K562 (cell line): ENCODE measurements at regions not wholly inside any gene's neighbourhood (a gene's known extent, or its start where the extent isn't known, plus 50 kb on each side); places are given as distances from the start of the nearest gene placed in this dataset.

ENCODE experiments used
- ATAC-seq: fragments of 200-7000 bp; cut with Tn5 transposase; 3 replicates; pipeline ENCODE4 v1.9.1; 2020; ENCODE audit warnings: moderate library complexity
- BruUV-seq: library from RNA; stranded (reverse); fragments of 400-500 nt; replicated peaks from 2 replicates; lab custom pipeline; 2021; lab: Mats Ljungman, UMichigan
- CTCF ChIA-PET: fragments of 300-600 bp; formaldehyde crosslinking; extraction: SDS; loops from one replicate; lab custom pipeline; 2021; ENCODE audit warnings: low intra/inter-chr PET ratio; lab: Yijun Ruan, JAX
- POLR2A ChIA-PET: fragments of 300-600, 350-650 bp; sonication (Branson Sonifier 250); formaldehyde crosslinking; extraction: SDS; loops from one replicate; lab custom pipeline; 2021; ENCODE audit warnings: antibody characterized with exemption, inconsistent platforms; lab: Yijun Ruan, JAX
- DNase-seq, 4 experiments: peaks; one replicate each; pipeline versions ENCODE4 v3.0.0 to v3.0.0-alpha.2; 2011 to 2018; ENCODE audit warnings: low spot score in 3 of 4, mixed read lengths in 3 of 4; ENCODE audit errors: extremely low read depth in 1 of 4
- FAIRE-seq: peaks from 2 replicates; lab custom pipeline; 2011; peaks lifted over from hg19 to GRCh38; lab: Jason Lieb, UNC
- H2AFZ ChIP-seq: 2 replicates; pipeline ENCODE4 v1.6.0; 2011; ENCODE audit warnings: low read depth, low read length, control low read depth, inconsistent platforms
- H3K27ac ChIP-seq: fragments of 200-600 bp; 3 replicates; pipeline ENCODE4 v1.8.0; 2011; ENCODE audit warnings: low read depth, mild to moderate bottlenecking, control low read depth, inconsistent platforms, low read length, moderate library complexity, mixed read lengths; ENCODE audit errors: extremely low read depth
- H3K27me3 ChIP-seq, 2 experiments: fragments of 300-600 bp in 1 of 2; 2 replicates in 1 of 2; 3 replicates in 1 of 2; pipeline versions ENCODE4 v1.6.0 to v1.8.0; 2011; ENCODE audit warnings: inconsistent platforms in 2 of 2, low read length in 2 of 2, mild to moderate bottlenecking in 1 of 2, mixed read lengths in 1 of 2, moderate library complexity in 1 of 2; ENCODE audit not compliant: control insufficient read depth in 2 of 2, insufficient read depth in 2 of 2
- H3K36me3 ChIP-seq: fragments of 300-600 bp; 3 replicates; pipeline ENCODE4 v1.8.0; 2011; ENCODE audit warnings: mild to moderate bottlenecking, low read length, inconsistent platforms; ENCODE audit not compliant: control insufficient read depth, insufficient read depth
- H3K4me1 ChIP-seq, 2 experiments: fragments of 200-600 bp in 1 of 2; replicated peaks in 1 of 2; 2 replicates in 1 of 2; 3 replicates in 1 of 2; pipeline versions ENCODE4 v1.5.1 to v1.8.0; 2011; ENCODE audit warnings: inconsistent platforms in 2 of 2, low read length in 2 of 2, mild to moderate bottlenecking in 1 of 2, mixed read lengths in 1 of 2, moderate library complexity in 1 of 2; ENCODE audit not compliant: control insufficient read depth in 2 of 2, insufficient read depth in 2 of 2
- H3K4me2 ChIP-seq: 2 replicates; pipeline ENCODE4 v1.6.1; 2011; ENCODE audit warnings: low read length, control low read depth, inconsistent platforms, mixed read lengths; ENCODE audit not compliant: insufficient read depth
- H3K4me3 ChIP-seq: fragments of 200-600 bp; sonication (generic), shearing (Covaris generic); 2 replicates; pipeline ENCODE4 v1.5.1; 2016; ENCODE audit warnings: control low read depth, inconsistent platforms
- H3K79me2 ChIP-seq: fragments of 200-600 bp; 3 replicates; pipeline ENCODE4 v1.8.0; 2011; ENCODE audit warnings: low read length, inconsistent platforms; ENCODE audit not compliant: control insufficient read depth, insufficient read depth
- H3K9ac ChIP-seq, 2 experiments: 2 replicates each; pipeline versions ENCODE4 v1.6.0 to v1.6.1; 2011; ENCODE audit warnings: low read depth in 2 of 2, low read length in 2 of 2, control low read depth in 1 of 2, inconsistent platforms in 1 of 2, mild to moderate bottlenecking in 1 of 2, mixed read lengths in 1 of 2; ENCODE audit not compliant: insufficient read depth in 1 of 2
- H3K9me1 ChIP-seq: one replicate; pipeline ENCODE4 v1.6.0; 2011; ENCODE audit warnings: inconsistent platforms, mild to moderate bottlenecking, low read length, moderate library complexity; ENCODE audit not compliant: control insufficient read depth, insufficient read depth
- H3K9me3 ChIP-seq: replicated peaks from 2 replicates; pipeline ENCODE4 v1.5.1; 2011; ENCODE audit warnings: low read depth, low read length, inconsistent platforms; ENCODE audit not compliant: control insufficient read depth, insufficient read depth
- H4K20me1 ChIP-seq: replicated peaks from 2 replicates; pipeline ENCODE4 v1.6.1; 2011; ENCODE audit warnings: low read length, inconsistent platforms, mixed read lengths; ENCODE audit not compliant: control insufficient read depth, insufficient read depth
- ASH1L ChIP-seq: fragments of 450-650 bp; IDR thresholded peaks from 2 replicates; pipeline ENCODE4 v1.6.1; 2018; ENCODE audit warnings: borderline replicate concordance, mild to moderate bottlenecking, low read depth; ENCODE audit not compliant: partially characterized antibody
- BRF2 ChIP-seq: IDR thresholded peaks from 3 replicates; pipeline ENCODE4 v1.6.1; 2011; ENCODE audit warnings: borderline replicate concordance, mild to moderate bottlenecking; ENCODE audit not compliant: insufficient read length, insufficient read depth
- HINFP ChIP-seq: fragments of 450-650 bp; conservative IDR thresholded peaks from 2 replicates; pipeline ENCODE4 v1.6.1; 2016; ENCODE audit warnings: missing genetic modification characterization, low read depth, mild to moderate bottlenecking, control low read depth, missing compliant biosample characterization
- NCOA6 ChIP-seq: fragments of 450-650 bp; IDR thresholded peaks from 2 replicates; pipeline ENCODE4 v1.6.1; 2017; ENCODE audit warnings: mild to moderate bottlenecking
- POLR2AphosphoS2 ChIP-seq: IDR thresholded peaks from 2 replicates; pipeline ENCODE4 v1.6.1; 2012; ENCODE audit warnings: low read length, improper control_type of control experiment
- RFX7 ChIP-seq: fragments of 250-450 bp; sonication (Bioruptor Pico); IDR thresholded peaks from 2 replicates; pipeline ENCODE4 v1.5.1; 2021; ENCODE audit warnings: mild to moderate bottlenecking
- SUPT5H ChIP-seq: fragments of 450-650 bp; IDR thresholded peaks from 2 replicates; pipeline ENCODE4 v1.6.1; 2016
- ZBTB43 ChIP-seq: sonication (generic); formaldehyde crosslinking; IDR thresholded peaks from 2 replicates; pipeline ENCODE4 v1.8.0; 2023; ENCODE audit warnings: mild to moderate bottlenecking, missing genetic modification reagents
- ZNF124 ChIP-seq: sonication (generic); formaldehyde crosslinking; IDR thresholded peaks from 2 replicates; pipeline ENCODE4 v1.8.1; 2022; ENCODE audit warnings: missing genetic modification reagents
- ZNF830 ChIP-seq: fragments of 250-450 bp; sonication (Bioruptor Pico); IDR thresholded peaks from 2 replicates; pipeline ENCODE4 v1.5.0; 2021; ENCODE audit warnings: mild to moderate bottlenecking
- WGBS: fragments of 100-300 bp; shearing (Covaris generic); methylation state at CpG from one replicate; pipeline ENCODE4 v1.1.6; 2016; ENCODE audit warnings: low coverage, mixed read lengths; ENCODE audit not compliant: insufficient coverage; ENCODE audit errors: missing lambda C conversion rate; 5-methylcytosine and 5-hydroxymethylcytosine counted together
- in situ Hi-C: fragments of 300-500 bp; cut with MboI; formaldehyde crosslinking; loops from 4 replicates; pipeline ENCODE4 v1.15.0; 2018; ENCODE audit warnings: inconsistent platforms, mixed read lengths
- intact Hi-C: fragments of 100-400 bp; cut with micrococcal nuclease; formaldehyde crosslinking; loops from 2 replicates; pipeline ENCODE4 v1.14.2; 2022
- TF ChIP-seq, protein P1 (sequence below): fragments of 200-800 bp; sonication (Bioruptor generic); IDR thresholded peaks from 2 replicates; pipeline ENCODE4 v1.6.1; 2016; ENCODE audit warnings: missing genetic modification characterization, missing compliant biosample characterization

- in situ Hi-C loops = no loop called here
- ATAC-seq (no peak), FAIRE-seq (no peak), DNase-seq (no peak)
- no peaks in the 10 kb centered on the region; a peak in 1 of 5 replicates for H3K27me3 ChIP-seq
- no peaks in the 10 kb centered on the region for H3K79me2 ChIP-seq
- H3K9me1 ChIP-seq = no peaks in the 10 kb centered on the region
- TF ChIP-seq, protein P1, sequence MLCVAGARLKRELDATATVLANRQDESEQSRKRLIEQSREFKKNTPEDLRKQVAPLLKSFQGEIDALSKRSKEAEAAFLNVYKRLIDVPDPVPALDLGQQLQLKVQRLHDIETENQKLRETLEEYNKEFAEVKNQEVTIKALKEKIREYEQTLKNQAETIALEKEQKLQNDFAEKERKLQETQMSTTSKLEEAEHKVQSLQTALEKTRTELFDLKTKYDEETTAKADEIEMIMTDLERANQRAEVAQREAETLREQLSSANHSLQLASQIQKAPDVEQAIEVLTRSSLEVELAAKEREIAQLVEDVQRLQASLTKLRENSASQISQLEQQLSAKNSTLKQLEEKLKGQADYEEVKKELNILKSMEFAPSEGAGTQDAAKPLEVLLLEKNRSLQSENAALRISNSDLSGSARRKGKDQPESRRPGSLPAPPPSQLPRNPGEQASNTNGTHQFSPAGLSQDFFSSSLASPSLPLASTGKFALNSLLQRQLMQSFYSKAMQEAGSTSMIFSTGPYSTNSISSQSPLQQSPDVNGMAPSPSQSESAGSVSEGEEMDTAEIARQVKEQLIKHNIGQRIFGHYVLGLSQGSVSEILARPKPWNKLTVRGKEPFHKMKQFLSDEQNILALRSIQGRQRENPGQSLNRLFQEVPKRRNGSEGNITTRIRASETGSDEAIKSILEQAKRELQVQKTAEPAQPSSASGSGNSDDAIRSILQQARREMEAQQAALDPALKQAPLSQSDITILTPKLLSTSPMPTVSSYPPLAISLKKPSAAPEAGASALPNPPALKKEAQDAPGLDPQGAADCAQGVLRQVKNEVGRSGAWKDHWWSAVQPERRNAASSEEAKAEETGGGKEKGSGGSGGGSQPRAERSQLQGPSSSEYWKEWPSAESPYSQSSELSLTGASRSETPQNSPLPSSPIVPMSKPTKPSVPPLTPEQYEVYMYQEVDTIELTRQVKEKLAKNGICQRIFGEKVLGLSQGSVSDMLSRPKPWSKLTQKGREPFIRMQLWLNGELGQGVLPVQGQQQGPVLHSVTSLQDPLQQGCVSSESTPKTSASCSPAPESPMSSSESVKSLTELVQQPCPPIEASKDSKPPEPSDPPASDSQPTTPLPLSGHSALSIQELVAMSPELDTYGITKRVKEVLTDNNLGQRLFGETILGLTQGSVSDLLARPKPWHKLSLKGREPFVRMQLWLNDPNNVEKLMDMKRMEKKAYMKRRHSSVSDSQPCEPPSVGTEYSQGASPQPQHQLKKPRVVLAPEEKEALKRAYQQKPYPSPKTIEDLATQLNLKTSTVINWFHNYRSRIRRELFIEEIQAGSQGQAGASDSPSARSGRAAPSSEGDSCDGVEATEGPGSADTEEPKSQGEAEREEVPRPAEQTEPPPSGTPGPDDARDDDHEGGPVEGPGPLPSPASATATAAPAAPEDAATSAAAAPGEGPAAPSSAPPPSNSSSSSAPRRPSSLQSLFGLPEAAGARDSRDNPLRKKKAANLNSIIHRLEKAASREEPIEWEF (CRISPR knock-in tag) = no peak
- TF ChIP-seq SUPT5H (no peak), ZNF124 (CRISPR knock-in tag) (no peak), NCOA6 (no peak), ASH1L (no peak), HINFP (no peak), POLR2AphosphoS2 (no peak), RFX7 (CRISPR knock-in tag) (no peak), ZBTB43 (CRISPR knock-in tag) (no peak), BRF2 (no peak), ZNF830 (no peak)
- H3K9me3 ChIP-seq = no peaks in the 10 kb centered on the region
- no peak overlapping the region for H3K4me3 ChIP-seq
- BruUV-seq = no TSS peak
- no peak overlapping the region for H2AFZ ChIP-seq
- CTCF ChIA-PET = no interaction called here
- H3K27ac ChIP-seq = no peak overlapping the region
- H3K4me1 ChIP-seq = no peaks in the 10 kb centered on the region
- intact Hi-C loops = no loop called here
- H3K9ac ChIP-seq = no peak overlapping the region
- no peaks in the 10 kb centered on the region for H4K20me1 ChIP-seq
- H3K4me2 ChIP-seq = no peak overlapping the region
- 1% methylated on average over 5 of the region's 5 CpGs for WGBS
- no peaks in the 10 kb centered on the region for H3K36me3 ChIP-seq
- POLR2A ChIA-PET = no interaction called here
These were observed 113.1 kb upstream of the IGFBP3 start for GRCh38 chr7:46034056-46034768.
